Activated CD4-positive, alpha-beta T cell treated with anti-CD3 and anti-CD28 coated beads for 1 hour (primary cell): ENCODE measurements at regions not wholly inside any gene's neighbourhood (a gene's known extent, or its start where the extent isn't known, plus 50 kb on each side); places are given as distances from the start of the nearest gene placed in this dataset.

Experiments
- DNase-seq: peaks from one replicate; pipeline ENCODE4 v3.0.0-alpha.2; 2020

DNA sequence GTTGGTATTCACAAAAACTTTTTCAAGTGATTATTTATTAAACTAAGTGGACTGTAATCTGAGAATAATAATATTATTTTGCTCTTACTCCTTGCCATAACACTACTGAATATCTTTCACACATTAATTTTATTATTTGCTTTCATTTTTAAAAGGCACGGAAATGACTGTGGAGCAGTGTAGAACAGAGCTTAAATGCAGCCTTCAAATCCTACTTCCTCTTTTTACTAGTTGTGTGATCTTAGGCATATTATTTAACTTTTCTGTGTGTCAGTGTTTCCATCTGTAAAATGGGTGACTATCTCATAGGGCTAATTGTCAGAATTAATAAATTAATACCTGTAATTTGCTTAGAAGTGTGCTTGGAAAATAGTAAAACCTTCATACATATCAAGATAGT, 55.5 kb upstream of the SLC8A1 start:
- no peak for DNase-seq

DNA sequence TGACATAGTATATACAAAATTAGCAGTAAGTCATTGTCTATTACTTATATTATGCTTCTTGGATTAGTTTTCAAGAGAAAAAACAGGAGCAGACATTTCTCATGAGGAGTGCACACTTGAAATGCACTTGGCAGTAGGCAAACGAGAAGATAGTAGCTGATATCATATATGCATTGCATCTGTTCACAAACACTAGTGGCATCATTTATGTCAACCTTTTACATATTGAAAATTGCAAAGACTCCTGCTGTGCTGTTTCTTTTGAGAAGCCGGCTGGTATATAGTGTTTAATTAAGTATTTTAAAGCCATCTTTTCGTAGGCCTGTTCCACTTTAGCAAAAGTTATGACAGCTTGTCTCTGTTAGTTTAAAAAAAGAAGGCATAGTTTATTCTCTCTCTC, 58.4 kb upstream of the SLC8A1 start:
- DNase-seq = no peak

DNA sequence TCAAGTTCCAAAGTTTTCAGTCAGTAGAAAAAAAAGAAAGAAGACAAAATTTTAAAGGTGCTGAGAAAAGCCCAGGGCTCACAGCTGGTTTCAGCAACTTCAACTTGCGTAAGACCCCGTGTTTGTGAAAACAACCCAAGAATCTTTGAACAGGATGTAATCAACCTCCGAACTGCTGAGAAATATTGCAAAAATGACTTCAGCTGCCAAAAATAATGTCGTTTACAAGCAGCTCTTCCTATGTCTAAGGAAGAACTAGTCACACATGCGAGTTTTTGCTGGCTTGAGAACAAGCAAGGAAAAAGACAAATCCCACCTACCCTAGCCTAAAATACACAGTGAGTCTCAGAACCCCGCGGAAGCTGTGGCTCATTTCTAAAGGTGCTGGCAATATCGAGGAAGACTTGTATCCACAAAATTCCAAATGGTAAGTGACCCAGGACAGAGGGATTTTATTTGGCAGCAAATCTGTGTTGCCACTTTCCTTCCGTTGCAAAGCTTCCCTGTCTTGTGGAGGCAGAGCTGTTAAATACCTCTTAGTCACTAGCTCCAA, 59.8 kb upstream of the SLC8A1 start:
- DNase-seq = no peak

DNA sequence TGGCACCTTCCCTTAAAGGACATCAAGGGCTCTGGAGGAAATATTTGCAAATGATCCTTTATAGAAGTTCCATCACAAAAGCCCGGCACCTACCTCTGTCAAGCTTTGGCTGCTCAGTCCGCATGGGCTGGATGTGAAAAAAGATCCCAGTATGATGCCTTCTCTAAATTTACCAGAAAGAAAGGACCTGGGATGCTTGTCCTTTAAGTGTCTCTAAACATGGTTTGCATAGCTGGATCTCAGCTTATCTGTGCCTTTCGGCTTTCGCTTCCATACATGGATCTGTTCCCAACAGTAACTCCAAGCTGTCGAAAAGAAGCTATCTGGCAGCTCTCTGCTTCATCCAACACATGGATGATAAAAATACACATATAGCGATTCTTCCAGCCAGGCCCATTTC, 60.4 kb upstream of the SLC8A1 start:
- DNase-seq = no peak

DNA sequence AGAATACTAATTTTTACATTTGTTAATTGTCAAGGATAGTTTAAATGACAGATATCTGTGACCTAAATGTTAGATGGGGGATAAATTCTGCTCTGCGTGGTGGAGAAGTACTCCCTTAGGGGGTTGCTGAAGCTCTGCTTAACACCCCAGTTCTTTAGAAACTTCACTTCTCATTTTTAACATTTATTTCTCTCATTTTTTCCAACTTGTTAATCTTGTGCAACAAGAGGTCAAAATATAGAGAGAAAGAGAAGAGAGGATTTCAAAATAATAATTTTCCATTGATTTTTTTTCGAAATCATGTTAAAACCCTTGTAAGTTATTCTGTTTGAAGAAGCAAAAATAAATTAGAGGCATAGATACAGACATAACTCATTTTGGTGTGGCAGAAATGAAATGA, 61.3 kb upstream of the SLC8A1 start:
- no peak for DNase-seq

DNA sequence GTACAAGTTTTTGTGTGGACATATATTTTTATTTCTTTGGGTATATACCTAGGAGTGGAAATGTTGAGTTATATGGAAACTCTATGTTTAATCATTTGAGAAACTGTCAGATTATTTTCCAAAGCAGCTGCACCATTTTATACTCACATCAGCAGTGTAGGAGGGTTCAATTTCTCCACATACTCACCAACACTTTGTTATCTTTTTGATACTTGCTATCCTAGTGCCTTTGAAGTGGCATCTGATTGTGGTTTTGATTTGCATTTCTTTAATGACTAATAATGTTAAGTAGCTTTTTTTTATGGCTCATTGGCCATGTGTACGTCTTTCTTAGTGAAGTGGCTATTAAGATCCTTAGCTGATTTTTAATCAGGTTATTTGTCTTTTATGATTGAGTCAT, 64.7 kb upstream of the SLC8A1 start:
- DNase-seq = no peak

DNA sequence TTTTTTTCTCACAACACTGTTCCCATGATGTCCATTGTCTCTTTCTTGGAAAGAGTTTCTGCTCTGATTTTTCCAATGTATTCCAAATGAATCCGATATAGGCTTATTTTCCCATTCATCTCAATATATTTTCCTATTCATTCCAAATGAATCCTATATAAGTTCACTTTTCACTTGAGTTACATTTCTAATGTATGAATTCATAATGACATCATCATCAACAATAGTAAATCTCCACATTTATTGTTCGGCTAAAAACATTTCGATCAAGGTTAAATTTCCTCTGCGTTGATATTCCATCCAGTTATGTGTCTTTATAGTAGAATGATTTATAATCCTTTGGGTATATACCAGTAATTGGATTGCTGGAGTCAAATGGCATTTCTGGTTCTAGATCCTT, 76.7 kb upstream of the SLC8A1 start:
- DNase-seq = no peak

DNA sequence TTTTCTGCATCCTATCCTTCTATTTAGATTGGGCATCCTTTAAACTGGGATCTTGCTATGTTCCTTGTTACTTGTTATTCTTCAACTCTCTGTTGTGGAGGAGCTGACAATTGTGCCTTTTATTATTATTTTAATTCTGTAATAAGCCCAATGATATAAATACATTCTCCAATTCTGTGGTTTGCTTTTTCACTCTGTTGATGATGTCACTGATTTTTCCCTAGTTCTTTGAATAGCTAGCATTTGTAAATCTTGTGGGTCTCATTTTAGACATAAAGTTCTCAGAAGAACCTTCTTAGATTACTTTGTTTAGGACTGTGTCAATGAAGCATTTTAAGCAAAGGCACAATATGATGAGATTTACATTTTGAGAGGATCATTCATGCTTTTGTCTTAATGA, 79.5 kb upstream of the SLC8A1 start:
- no peak for DNase-seq

DNA sequence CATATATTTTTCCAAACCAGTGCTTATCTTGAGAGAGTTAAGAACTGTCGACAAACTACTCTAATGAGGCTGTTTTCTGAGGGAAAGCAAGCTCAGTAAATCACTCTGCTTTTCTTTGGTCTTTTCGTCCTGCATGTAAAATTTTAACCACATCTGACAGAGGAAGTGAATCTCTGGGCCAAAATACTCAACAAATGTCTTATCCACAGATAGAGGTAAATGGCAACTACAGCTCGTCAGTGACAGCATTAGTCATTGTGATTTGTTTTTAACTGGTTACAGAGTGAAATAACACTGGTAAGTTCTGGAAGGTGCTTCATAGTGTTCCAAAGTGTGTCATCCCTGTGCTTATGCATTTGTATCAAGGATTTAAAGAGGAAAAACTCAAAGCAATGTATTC, 82.6 kb upstream of the SLC8A1 start:
- no peak for DNase-seq

DNA sequence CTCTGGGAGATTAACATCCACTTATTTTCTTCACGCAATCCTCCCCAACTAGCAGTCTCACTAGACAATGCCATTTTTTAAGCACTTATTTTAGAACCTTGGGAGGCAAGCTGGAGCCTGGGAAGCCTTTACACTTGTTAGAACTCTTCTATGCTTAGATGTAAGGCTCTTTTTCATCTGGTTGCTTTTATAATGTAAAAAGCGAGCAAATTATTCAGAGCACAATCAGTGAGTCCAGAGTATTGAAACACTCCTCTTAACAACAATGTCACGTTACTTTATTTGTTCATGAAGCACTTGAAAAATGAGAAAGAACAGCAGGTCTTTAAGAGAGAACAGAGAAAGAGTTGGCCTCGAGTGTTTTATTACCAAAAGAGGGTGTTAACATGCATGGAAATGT, 84.1 kb upstream of the SLC8A1 start:
- no peak for DNase-seq

DNA sequence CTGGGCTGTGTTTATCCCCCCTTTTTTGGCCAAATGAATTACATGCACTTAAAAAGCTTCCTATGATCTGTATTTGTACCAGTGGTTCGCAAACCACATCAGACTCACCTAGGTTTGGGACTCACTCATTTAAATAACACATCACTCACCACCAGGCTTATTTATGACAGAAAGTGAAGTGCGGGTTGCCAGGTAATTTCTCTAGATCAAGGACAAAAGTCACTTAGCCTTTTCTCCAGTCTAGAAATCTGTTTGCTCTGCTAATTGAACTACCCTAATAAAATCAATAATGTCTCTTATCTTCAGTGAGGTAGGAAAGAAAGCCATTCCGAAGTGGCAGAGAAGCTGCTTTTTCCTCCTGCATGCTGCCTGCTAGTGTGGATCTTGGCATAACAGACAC, 88.1 kb upstream of the SLC8A1 start:
- no peak for DNase-seq

DNA sequence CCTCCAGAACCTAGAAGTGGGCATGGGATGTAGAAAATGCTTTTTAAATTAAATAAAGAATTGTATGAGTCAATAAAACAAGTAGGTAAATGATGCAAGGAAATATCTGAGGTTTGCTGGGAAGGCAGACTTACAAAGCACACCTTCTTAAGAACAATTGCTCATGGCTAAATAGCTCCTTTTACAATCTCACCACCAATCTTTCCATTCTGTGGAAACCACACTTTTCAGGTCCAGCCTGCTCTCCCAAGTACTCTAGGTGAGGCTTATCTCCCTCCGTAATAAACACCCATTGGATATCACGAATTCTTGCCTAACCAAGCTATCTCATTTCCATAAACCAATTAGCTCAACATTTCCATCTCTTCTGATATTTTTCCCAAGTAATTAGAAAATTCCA, 91.5 kb upstream of the SLC8A1 start:
- no peak for DNase-seq

DNA sequence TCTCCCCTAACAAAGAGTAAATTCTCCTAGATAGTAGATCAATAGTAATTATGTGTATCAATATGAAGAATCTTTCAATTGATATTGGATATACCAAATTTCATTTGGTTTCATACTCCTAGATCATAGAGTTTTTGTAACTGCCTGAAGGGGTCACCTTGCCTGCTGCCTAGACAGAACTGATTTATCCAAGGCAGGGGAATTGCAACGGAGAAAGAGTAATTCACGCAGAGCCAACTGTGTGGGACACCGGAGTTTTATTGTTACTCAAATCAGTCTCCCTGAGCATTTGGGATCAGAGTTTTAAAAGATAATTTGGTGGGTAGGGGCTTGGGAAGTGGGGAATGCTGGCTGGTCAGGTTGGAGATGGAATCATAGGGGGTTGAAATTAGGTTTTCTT, 92.2 kb upstream of the SLC8A1 start:
- no peak for DNase-seq

DNA sequence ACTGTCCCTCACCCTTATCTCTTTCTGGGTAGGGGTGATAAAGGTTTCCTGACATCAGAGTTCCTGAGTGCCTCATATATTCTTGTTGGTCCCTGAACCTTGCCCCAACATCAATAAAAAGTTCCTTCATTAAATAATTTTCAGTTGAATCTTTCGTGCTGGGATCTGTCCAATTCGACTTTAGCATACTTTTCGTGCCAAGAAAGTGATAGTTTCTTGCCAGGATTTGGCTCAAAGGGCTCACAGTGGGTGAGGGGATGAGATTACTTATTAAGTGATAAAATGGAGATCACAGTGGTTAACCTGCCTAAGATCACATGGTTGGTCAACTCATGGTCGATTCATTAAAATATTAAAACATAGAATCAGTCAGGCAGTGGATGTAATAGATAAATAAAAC, 93.8 kb upstream of the SLC8A1 start:
- no peak for DNase-seq

DNA sequence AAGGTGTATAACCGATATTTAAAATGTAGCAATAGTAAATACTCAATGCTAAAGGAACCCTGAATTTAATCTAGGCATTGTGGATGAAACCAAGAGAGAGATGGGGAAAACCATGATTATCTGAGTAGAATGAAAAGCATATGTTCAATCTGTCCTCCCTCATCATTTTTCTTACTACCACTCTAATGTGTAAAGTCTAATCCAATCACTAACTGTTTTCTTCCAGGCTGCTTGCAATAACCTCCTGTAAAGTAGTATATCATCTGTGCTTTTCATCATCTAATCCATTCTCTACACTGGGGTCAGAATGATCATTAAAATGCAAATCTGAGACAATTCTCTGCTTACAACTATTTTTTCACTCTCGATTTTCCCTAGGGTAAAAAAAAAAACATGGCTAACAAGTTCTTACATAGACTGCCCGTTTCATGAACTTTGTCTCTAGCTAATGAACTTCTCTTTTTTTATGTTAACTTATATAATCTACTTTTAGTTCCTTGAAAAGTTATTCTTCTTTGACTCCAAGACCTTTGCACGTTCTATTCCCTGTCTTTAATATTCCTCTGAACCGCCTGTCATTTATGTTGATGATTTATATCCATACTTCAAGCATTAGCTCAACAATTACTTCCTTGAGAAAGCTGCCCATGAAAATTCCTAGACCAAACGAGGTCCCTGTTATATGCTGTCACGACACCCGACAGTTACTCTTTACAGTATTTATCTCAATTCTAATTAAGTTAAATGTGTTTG, 94.7 kb upstream of the SLC8A1 start:
- no peak for DNase-seq

DNA sequence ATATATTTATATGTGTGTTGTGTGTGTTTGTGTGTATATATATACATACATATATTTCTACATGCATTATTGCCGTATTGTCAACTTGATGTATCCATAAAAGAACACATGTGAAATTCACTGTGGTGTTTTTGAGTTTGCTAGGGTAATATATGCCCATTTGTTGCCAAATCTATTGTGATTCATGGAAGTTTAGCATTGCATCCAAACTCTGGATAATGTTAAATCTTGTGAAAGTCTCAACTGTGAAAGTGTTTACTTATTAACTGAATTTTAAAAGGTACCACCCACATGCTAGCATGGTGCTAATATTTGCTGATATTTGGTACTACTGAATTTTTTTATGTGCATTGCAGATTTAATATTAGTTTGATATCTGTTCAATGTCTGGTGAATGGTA, 96.6 kb upstream of the SLC8A1 start:
- no peak for DNase-seq

DNA sequence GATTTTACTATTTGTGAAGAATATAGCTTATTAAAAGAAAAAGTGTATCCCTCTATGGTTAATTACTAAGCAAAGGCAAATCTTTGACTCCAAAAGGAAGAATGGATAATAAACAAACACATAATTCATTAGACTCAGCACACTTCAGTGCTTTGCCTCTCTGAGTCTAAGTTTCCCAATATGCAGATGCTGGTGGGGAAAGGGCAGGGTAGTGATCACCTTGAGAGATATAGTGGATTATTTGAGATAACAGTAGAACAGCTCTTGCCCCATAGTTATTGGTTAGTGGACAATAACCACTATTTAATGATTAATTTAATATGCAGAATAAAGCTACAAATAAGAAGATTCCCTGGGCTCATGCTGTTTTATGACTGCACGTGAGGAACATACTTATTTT, 98.2 kb upstream of the SLC8A1 start:
- DNase-seq = no peak

DNA sequence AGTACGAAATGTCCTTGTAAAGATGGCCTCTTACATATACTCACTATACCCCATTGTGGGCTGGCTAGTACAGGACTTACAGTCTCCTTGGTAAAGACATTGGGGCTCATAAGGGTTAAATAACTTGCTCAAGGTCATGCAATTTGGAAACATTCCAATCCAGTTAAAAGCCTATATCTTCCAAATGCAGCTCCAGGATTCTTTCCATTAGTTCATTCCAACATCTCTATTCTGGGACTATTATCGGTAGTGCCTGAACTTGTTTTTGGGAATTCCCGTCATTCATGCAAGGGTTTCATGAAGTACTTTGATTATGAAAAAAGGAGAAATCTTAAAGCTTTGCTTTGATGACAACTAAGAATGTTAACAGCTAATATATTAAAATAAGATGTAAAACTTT, 99.2 kb upstream of the SLC8A1 start:
- no peak for DNase-seq

DNA sequence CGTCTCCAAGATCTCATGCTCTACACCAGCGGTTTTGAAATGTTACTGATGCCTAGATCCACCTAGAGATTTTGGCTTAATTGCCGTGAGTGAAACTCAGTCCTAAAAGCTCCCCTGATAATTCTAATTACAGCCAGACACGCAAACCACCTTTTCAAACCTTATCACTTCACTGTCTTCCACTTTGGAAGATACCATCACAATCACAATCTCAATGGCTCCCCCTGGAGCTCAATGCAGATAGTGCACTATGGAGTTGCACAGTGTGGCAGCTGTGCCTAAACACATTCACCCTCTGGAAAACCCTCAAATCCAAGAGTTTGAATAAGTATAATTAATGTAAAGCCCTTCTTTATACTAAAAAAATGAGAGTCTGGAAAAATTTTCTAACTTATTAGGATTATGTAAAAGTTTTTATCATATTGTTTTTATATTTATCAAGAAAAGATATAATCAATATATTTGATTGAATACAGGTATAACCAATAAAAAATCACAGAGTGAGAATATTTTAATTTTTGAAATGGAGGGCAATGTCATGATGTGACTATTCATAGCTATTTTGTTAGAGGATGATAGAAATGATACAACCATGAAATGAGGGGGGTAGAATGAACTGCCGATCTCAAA, 102.9 kb upstream of the SLC8A1 start:
- DNase-seq = no peak

DNA sequence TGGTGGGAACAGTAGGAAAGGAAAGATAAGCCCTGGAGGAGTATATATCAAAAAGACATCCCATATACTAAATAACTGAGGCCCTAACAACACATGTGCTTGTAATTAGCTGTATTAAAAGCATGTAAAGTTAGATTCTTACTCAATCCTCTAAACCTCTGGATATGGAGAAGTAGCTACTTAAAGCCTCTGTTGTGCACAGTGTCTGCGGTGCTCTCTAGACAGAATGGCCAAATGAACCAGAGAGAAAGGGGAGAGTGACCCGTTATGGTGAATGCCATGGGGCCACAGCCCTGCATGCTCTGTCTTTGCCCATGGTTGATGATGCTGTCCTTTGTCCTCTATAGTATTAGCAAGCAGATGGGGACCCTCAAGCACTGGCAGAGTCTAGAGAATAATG, 104.4 kb upstream of the SLC8A1 start:
- DNase-seq = no peak

DNA sequence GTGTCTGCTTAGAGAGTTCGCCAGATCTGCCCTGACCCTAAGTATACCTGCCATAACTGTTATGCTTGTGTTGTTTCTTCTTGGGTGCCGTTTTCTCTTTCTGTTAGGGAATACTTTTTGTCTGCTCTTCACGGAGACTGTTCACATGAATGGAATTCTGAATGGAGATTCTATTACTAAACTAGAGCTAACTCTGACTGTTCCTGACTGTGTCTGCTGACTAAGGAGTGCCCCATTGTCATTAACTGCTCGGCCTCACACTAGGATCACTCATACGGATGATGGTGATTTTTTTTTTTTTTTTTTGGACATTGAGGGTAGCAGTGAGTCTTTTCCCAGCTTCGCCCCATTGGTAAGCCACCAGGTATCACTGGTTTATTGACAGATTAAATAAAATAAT, 104.8 kb upstream of the SLC8A1 start:
- no peak for DNase-seq

DNA sequence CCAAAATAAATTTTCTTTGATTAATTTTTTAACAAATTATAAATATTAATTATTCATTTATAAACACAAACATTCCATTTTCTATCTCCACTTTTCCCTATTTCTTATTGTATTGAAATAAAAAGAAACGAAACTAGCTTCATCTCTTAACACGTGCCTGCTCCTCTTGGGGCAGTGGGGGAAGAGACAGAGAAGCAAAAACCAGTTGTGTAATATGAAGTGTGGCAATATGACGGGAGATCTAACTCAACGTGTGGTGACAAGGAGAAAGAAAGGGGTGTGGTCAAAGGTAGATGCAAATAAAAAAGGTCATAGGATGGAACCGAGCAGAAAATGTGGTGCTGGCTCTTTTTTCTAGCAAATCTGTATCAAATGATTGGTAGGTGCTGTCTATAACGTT, 106.9 kb upstream of the SLC8A1 start:
- no peak for DNase-seq

DNA sequence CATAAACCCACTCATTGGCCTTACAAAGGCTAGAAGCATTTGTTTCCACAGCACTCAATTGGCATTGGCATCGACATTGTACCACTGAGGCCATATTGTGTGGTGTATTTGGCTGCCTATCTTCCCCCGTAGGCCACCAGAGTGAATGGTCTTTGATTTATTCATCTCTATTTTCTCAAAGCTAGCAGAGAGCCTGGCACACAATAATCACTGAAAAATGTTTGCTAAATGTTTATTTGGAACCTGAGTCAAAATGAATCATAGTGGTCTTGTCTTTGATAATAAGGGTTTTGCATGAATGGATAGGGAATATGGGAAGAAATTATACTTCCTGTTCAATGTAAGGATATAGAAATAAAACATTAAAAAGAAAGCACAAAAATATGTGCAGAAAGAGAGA, 107.3 kb upstream of the SLC8A1 start:
- no peak for DNase-seq

DNA sequence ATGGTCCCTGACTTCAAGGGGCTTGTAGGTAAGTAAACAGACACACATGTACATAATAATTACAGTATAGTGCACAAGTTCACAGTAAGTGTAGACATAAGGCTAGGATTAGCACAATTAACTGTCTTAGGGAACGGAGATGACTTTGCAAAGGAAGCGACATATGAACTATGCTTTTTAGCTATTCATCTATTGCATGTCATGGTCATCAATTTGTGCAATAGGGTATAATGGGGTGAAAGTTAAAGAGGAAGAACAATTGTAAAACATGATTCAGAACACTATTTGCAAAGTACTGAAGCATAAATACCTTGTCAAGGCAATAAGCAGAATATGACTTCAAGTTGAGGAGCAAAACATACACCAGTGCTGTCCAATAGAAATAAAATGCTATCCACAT, 112.3 kb upstream of the SLC8A1 start:
- DNase-seq = no peak

DNA sequence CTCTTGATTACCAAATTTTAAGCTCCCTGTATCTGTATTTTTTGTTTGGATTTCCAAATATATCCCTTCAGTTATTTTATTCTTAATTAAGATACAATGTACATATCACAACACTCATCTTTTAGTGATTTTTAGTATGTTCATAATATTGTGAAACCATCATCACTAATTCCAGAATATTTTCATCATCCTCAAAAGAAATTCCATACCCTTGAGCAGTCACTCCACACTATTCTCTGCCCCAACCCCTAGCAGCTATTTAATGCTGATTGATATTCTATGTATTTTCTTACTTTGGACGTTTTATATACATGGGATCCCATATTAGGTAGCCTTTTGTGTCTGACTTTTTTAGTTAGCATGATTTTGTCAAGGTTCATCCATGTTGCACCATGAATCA, 127.4 kb upstream of the SLC8A1 start:
- DNase-seq = no peak
